HG03064 (cell line): ENCODE measurements at regions not wholly inside any gene's neighbourhood (a gene's known extent, or its start where the extent isn't known, plus 50 kb on each side); places are given as distances from the start of the nearest gene placed in this dataset.

ENCODE experiments used
- ATAC-seq: cut with Tn5 transposase; IDR thresholded peaks from one replicate; pipeline ENCODE4 v1.9.1; 2021; ENCODE audit warnings: low read depth; ENCODE audit not compliant: unreplicated experiment

GRCh38 chr4:32243926-32244325 is 1523.8 kb downstream of the PCDH7 start:
- no peak for ATAC-seq

- ATAC-seq = no peak
Observed at GRCh38 chr4:32249040-32249439, 1528.9 kb downstream of the PCDH7 start.

- ATAC-seq = no peak
Observed at GRCh38 chr4:32251126-32251525, 1531.0 kb downstream of the PCDH7 start.

- ATAC-seq = no peak
Observed at GRCh38 chr4:32251926-32252325, 1531.8 kb downstream of the PCDH7 start.

GRCh38 chr4:32254216-32254615 is 1534.0 kb downstream of the PCDH7 start:
- ATAC-seq = no peak

- ATAC-seq = no peak
Observed at GRCh38 chr4:32258986-32259385, 1538.8 kb downstream of the PCDH7 start.

- no peak for ATAC-seq
Observed at GRCh38 chr4:32261196-32261595, 1541.0 kb downstream of the PCDH7 start.

- no peak for ATAC-seq
Observed at GRCh38 chr4:32268863-32269262, 1548.7 kb downstream of the PCDH7 start.

- ATAC-seq = no peak
Observed at GRCh38 chr4:32290102-32290501, 1569.9 kb downstream of the PCDH7 start.

GRCh38 chr4:32318926-32319325 is 1598.8 kb downstream of the PCDH7 start:
- no peak for ATAC-seq

- ATAC-seq = no peak
Observed at GRCh38 chr4:32321421-32321820, 1601.3 kb downstream of the PCDH7 start.

GRCh38 chr4:32334759-32335158 is 1614.6 kb downstream of the PCDH7 start:
- no peak for ATAC-seq

GRCh38 chr4:32337403-32337802 is 1617.2 kb downstream of the PCDH7 start:
- no peak for ATAC-seq

GRCh38 chr4:32340591-32340990 is 1620.4 kb downstream of the PCDH7 start:
- no peak for ATAC-seq

GRCh38 chr4:32341342-32341741 is 1621.2 kb downstream of the PCDH7 start:
- no peak for ATAC-seq

- ATAC-seq = no peak
Observed at GRCh38 chr4:32342054-32342453, 1621.9 kb downstream of the PCDH7 start.

GRCh38 chr4:32349026-32349425 is 1628.9 kb downstream of the PCDH7 start:
- ATAC-seq = no peak

- ATAC-seq = no peak
Observed at GRCh38 chr4:32374206-32374605, 1654.0 kb downstream of the PCDH7 start.

- ATAC-seq = no peak
Observed at GRCh38 chr4:32393806-32394205, 1673.6 kb downstream of the PCDH7 start.

- ATAC-seq = no peak
Observed at GRCh38 chr4:32394255-32394654, 1674.1 kb downstream of the PCDH7 start.

GRCh38 chr4:32396507-32397070 is 1676.4 kb downstream of the PCDH7 start:
- ATAC-seq = no peak

- ATAC-seq = no peak
Observed at GRCh38 chr4:32400870-32401269, 1680.7 kb downstream of the PCDH7 start.

- ATAC-seq = no peak
Observed at GRCh38 chr4:32417113-32417704, 1697.0 kb downstream of the PCDH7 start.
